ENCODE measurements at regions not wholly inside any gene's neighbourhood (a gene's known extent, or its start where the extent isn't known, plus 50 kb on each side); places are given as distances from the start of the nearest gene placed in this dataset.
"Not testable (repeated sequence)": the region's sequence is repeated elsewhere in the genome, so short reads cannot be mapped to it uniquely, and the experiment has no call there.

DNA sequence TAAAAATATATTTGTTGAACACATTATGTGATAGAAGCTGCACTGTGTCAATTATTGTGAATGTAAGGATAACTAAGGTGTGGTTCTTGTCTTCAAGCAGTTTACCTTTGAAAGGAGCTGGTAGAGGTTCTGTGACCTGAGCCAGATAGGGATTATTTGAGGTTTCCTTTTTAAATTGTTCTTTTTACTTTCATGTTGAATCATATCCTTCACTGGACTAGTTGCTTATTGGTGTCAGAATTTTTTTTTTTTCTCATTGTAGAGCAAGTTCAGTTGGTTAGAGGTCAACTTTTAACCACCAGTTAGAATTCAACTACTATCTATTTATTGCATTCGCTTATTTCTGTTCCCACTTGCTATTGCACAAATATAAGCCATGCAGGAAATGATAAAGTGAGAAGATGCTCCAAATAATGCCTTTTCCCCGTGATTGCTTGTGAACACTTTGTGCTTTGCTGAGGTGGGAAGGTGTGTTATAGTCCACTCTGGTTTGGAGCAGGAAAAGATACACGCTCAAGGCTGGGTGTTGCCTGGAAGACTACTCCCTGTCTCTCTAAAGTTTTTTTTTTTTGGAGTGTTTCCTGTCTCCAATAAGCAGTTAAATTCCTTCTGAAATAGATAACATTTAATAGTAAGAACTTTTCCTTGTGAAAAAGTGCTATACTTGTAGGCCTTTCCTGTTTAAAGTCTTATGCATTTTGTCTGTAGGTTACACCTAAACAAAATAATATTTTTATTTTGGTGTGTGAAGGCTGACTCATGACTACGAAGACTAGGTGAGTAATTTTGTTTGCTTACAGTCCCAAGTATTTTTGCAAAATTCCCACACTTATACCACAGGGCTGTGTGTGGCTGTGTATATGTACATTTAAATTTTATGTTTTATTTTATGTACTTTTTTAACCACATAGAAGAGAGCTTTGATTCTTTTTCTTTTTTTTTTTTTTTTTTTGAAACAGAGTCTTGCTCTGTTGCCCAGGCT lies 83.8 kb upstream of the LCORL start:
- TF ChIP-seq CTCF (conservative IDR thresholded peaks at IDR 0.05; ENCODE audit: low read length) (no peak), EZH2phosphoT487 (IDR thresholded peaks at IDR 0.05; ENCODE audit: borderline replicate concordance) (no peak)
- H3K79me2 ChIP-seq (ENCODE audit: insufficient read depth, low read length) = no peaks in the 10 kb centered on the region
- H4K20me1 ChIP-seq (ENCODE audit: insufficient read depth, low read length, poor library complexity, severe bottlenecking) = no peaks in the 10 kb centered on the region
- H3K4me3 ChIP-seq (ENCODE audit: low read length, poor library complexity, severe bottlenecking) = no peak overlapping the region
- no peak overlapping the region for H3K9ac ChIP-seq (ENCODE audit: low read depth, low read length, poor library complexity, severe bottlenecking)
- no peak overlapping the region for H2AFZ ChIP-seq (ENCODE audit: low read length)
- no peaks in the 10 kb centered on the region for H3K9me3 ChIP-seq (ENCODE audit: insufficient read depth, low read depth, low read length)
- no peaks in the 10 kb centered on the region for H3K9me2 ChIP-seq (replicated peaks; ENCODE audit: low read depth, low read length)
- no peaks in the 10 kb centered on the region for H3K36me3 ChIP-seq (ENCODE audit: insufficient read depth, low read length)
- no peaks in the 10 kb centered on the region for H3K4me1 ChIP-seq (ENCODE audit: insufficient read depth, low read length, poor library complexity, severe bottlenecking)
- no peak overlapping the region for H3K4me2 ChIP-seq (ENCODE audit: low read depth, low read length, poor library complexity, severe bottlenecking)
- H3K27me3 ChIP-seq (ENCODE audit: insufficient read depth, low read length, poor library complexity, severe bottlenecking) = no peaks in the 10 kb centered on the region
- no peaks in the 10 kb centered on the region for H3F3A ChIP-seq (ENCODE audit: low read depth)

- TF ChIP-seq EZH2phosphoT487 (IDR thresholded peaks at IDR 0.05; ENCODE audit: borderline replicate concordance) (no peak), CTCF (conservative IDR thresholded peaks at IDR 0.05; ENCODE audit: low read length) (no peak)
- Histone ChIP-seq H3K4me1 (ENCODE audit: insufficient read depth, low read length, poor library complexity, severe bottlenecking) (no peaks in the 10 kb centered on the region), H3K9me3 (ENCODE audit: insufficient read depth, low read depth, low read length) (no peaks in the 10 kb centered on the region), H3K4me3 (ENCODE audit: low read length, poor library complexity, severe bottlenecking) (no peak overlapping the region), H3K4me2 (ENCODE audit: low read depth, low read length, poor library complexity, severe bottlenecking) (no peak overlapping the region), H3K9me2 (replicated peaks; ENCODE audit: low read depth, low read length) (no peaks in the 10 kb centered on the region), H3K9ac (ENCODE audit: low read depth, low read length, poor library complexity, severe bottlenecking) (no peak overlapping the region), H3K27me3 (ENCODE audit: insufficient read depth, low read length, poor library complexity, severe bottlenecking) (no peaks in the 10 kb centered on the region), H2AFZ (ENCODE audit: low read length) (no peak overlapping the region), H3F3A (ENCODE audit: low read depth) (no peaks in the 10 kb centered on the region), H4K20me1 (ENCODE audit: insufficient read depth, low read length, poor library complexity, severe bottlenecking) (no peaks in the 10 kb centered on the region), H3K79me2 (ENCODE audit: insufficient read depth, low read length) (no peaks in the 10 kb centered on the region), H3K36me3 (ENCODE audit: insufficient read depth, low read length) (no peaks in the 10 kb centered on the region)
Observed at GRCh38 chr4:18103876-18104605, 82.5 kb upstream of the LCORL start.

- H3K79me2 ChIP-seq (ENCODE audit: insufficient read depth, low read length) = no peaks in the 10 kb centered on the region
- no peaks in the 10 kb centered on the region for H3K27me3 ChIP-seq (ENCODE audit: insufficient read depth, low read length, poor library complexity, severe bottlenecking)
- no peak overlapping the region for H3K4me2 ChIP-seq (ENCODE audit: low read depth, low read length, poor library complexity, severe bottlenecking)
Observed at GRCh38 chr4:18100657-18101056, 79.1 kb upstream of the LCORL start.

GRCh38 chr4:18090447-18090846 lies 68.9 kb upstream of the LCORL start:
- H3K27me3 ChIP-seq (ENCODE audit: insufficient read depth, low read length, poor library complexity, severe bottlenecking); H3K9me2 ChIP-seq (replicated peaks; ENCODE audit: low read depth, low read length); H3K9ac ChIP-seq (ENCODE audit: low read depth, low read length, poor library complexity, severe bottlenecking); H3K36me3 ChIP-seq (ENCODE audit: insufficient read depth, low read length); H3K4me1 ChIP-seq (ENCODE audit: insufficient read depth, low read length, poor library complexity, severe bottlenecking); H3K79me2 ChIP-seq (ENCODE audit: insufficient read depth, low read length); H3F3A ChIP-seq (ENCODE audit: low read depth); H3K9me3 ChIP-seq (ENCODE audit: insufficient read depth, low read depth, low read length); H2AFZ ChIP-seq (ENCODE audit: low read length); H3K4me2 ChIP-seq (ENCODE audit: low read depth, low read length, poor library complexity, severe bottlenecking); H4K20me1 ChIP-seq (ENCODE audit: insufficient read depth, low read length, poor library complexity, severe bottlenecking); H3K4me3 ChIP-seq (ENCODE audit: low read length, poor library complexity, severe bottlenecking): not testable (repeated sequence)

More at GRCh38 chr4:18100657-18101056, 79.1 kb upstream of the LCORL start:
- Histone ChIP-seq H3F3A (ENCODE audit: low read depth) (no peaks in the 10 kb centered on the region), H3K9me3 (ENCODE audit: insufficient read depth, low read depth, low read length) (no peaks in the 10 kb centered on the region), H2AFZ (ENCODE audit: low read length) (no peak overlapping the region), H3K4me3 (ENCODE audit: low read length, poor library complexity, severe bottlenecking) (no peak overlapping the region), H3K36me3 (ENCODE audit: insufficient read depth, low read length) (no peaks in the 10 kb centered on the region), H3K9me2 (replicated peaks; ENCODE audit: low read depth, low read length) (no peaks in the 10 kb centered on the region), H4K20me1 (ENCODE audit: insufficient read depth, low read length, poor library complexity, severe bottlenecking) (no peaks in the 10 kb centered on the region), H3K9ac (ENCODE audit: low read depth, low read length, poor library complexity, severe bottlenecking) (no peak overlapping the region), H3K4me1 (ENCODE audit: insufficient read depth, low read length, poor library complexity, severe bottlenecking) (no peaks in the 10 kb centered on the region)
- TF ChIP-seq EZH2phosphoT487 (IDR thresholded peaks at IDR 0.05; ENCODE audit: borderline replicate concordance) (no peak), CTCF (conservative IDR thresholded peaks at IDR 0.05; ENCODE audit: low read length) (no peak)

All from Loucy (cell line).